Brain microvascular endothelial cell (primary cell): ENCODE measurements at regions not wholly inside any gene's neighbourhood (a gene's known extent, or its start where the extent isn't known, plus 50 kb on each side); places are given as distances from the start of the nearest gene placed in this dataset.

Experiments
- DNase-seq: peaks from one replicate; pipeline ENCODE4 v3.0.0-alpha.2; 2020
- H3K27ac ChIP-seq: fragments of 250-450 bp; sonication (Bioruptor Pico); 2 replicates; pipeline ENCODE4 v1.5.1; 2020; ENCODE audit warnings: mild to moderate bottlenecking, moderate library complexity
- H3K27me3 ChIP-seq: fragments of 250-450 bp; sonication (Bioruptor Pico); replicated peaks from 2 replicates; pipeline ENCODE4 v1.5.1; 2020; ENCODE audit warnings: mild to moderate bottlenecking
- H3K36me3 ChIP-seq: fragments of 250-450 bp; sonication (Bioruptor Pico); replicated peaks from 2 replicates; pipeline ENCODE4 v1.5.1; 2020; ENCODE audit warnings: mild to moderate bottlenecking
- H3K4me3 ChIP-seq: 2 replicates; pipeline ENCODE4 v1.5.1; 2011; ENCODE audit warnings: low read depth, mild to moderate bottlenecking, control low read depth, low read length, moderate library complexity
- in situ Hi-C: cut with HindIII; loops from 2 replicates; pipeline ENCODE4 v1.10.0; 2017; ENCODE audit warnings: low sequenced_read_pairs, low pct_ligation_motif_present
- TF ChIP-seq, protein P1 (sequence below): IDR thresholded peaks from 2 replicates; pipeline ENCODE4 v1.5.1; 2011; ENCODE audit warnings: low read depth, mild to moderate bottlenecking, moderate library complexity, low read length, control low read depth, inconsistent platforms; ENCODE audit errors: missing control alignments

DNA sequence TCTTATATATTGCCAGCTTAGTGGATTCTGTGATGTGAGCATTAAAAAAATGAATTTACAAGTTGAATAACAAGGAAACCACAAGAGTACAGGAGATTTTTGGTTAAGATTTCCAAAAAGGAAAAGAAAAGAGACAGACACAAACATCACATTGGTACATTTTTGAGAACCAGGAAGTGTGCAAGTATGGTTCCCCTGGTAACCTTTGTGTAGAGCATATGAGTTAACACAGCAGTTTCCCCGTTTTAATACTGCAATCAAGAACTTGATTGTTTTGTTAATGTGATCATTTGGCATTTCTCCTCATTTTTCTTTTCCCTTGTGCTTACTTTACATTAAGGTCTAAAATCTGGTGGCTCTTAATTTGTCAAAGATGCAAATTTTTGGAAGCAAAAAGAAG, 490.4 kb upstream of the ATP2B1 start:
- Histone ChIP-seq H3K27ac (no peak overlapping the region), H3K36me3 (no peaks in the 10 kb centered on the region), H3K27me3 (no peaks in the 10 kb centered on the region), H3K4me3 (no peak overlapping the region)
- in situ Hi-C loops = no loop called here
- DNase-seq = no peak
- TF ChIP-seq, protein P1, sequence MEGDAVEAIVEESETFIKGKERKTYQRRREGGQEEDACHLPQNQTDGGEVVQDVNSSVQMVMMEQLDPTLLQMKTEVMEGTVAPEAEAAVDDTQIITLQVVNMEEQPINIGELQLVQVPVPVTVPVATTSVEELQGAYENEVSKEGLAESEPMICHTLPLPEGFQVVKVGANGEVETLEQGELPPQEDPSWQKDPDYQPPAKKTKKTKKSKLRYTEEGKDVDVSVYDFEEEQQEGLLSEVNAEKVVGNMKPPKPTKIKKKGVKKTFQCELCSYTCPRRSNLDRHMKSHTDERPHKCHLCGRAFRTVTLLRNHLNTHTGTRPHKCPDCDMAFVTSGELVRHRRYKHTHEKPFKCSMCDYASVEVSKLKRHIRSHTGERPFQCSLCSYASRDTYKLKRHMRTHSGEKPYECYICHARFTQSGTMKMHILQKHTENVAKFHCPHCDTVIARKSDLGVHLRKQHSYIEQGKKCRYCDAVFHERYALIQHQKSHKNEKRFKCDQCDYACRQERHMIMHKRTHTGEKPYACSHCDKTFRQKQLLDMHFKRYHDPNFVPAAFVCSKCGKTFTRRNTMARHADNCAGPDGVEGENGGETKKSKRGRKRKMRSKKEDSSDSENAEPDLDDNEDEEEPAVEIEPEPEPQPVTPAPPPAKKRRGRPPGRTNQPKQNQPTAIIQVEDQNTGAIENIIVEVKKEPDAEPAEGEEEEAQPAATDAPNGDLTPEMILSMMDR = no peak

DNA sequence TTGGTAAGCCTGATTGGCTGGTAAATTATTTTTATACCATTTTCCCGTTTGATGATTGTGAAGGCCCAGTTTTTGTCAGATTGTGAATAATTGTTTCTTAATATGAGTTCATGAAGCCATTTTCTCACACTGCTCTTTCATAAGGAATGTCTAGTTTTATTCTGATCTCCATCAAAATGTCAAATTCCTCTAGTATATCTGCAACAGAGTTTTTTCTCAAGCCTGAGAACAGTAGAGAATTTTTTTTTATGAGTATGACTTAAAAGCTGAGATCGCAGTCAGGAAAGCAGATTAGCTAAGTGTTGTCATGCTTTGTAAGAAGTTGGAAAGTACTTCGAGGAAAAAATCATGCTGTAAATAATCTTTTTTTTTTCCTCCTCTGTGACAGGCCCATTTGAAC, 484.9 kb upstream of the ATP2B1 start:
- Histone ChIP-seq H3K27me3 (no peaks in the 10 kb centered on the region), H3K27ac (no peak overlapping the region), H3K36me3 (no peaks in the 10 kb centered on the region), H3K4me3 (no peak overlapping the region)
- in situ Hi-C loops = no loop called here
- TF ChIP-seq, protein P1 = no peak
- no peak for DNase-seq

DNA sequence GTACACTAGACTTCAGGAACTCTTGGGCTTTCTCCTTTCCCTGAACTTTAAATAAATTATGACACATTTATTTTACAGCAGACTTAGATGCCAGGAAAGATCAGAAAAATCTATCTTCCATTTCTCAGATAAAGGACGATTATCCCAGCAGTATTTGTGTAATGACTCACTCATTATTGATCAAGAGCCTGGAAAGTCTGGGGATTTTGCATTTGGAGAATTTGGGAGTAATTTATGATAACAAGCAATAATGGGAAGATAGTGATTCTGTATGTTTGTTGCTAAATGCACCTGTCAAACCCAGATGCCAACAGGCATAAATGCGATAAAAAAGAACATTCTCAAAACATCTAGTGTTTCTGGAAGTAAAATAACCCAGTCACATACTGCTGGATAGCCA, 480.2 kb upstream of the ATP2B1 start:
- Histone ChIP-seq H3K27ac (no peak overlapping the region), H3K4me3 (no peak overlapping the region), H3K36me3 (no peaks in the 10 kb centered on the region), H3K27me3 (no peaks in the 10 kb centered on the region)
- TF ChIP-seq, protein P1 = no peak
- DNase-seq = no peak
- in situ Hi-C loops = no loop called here

DNA sequence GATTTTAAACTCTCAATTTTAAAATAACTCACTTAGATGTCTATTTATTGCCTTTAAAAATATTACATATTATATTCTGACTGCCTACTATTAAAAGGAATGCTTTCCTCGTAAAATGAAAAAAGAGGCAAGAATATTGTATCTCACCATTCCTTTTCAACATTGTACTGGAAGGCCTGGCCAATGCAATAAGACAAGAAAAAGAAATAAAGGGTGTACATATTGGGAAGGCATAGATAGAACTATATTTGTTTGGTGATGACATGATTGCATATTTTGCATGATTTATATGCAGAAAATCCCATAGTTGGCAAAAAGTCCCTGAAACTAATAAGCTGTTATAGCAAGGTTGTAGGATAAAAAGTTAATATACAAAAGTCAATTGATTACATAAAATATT, 474.6 kb upstream of the ATP2B1 start:
- in situ Hi-C loops = no loop called here
- Histone ChIP-seq H3K4me3 (no peak overlapping the region), H3K36me3 (no peaks in the 10 kb centered on the region), H3K27me3 (no peaks in the 10 kb centered on the region), H3K27ac (no peak overlapping the region)
- TF ChIP-seq, protein P1 = no peak
- DNase-seq = no peak

DNA sequence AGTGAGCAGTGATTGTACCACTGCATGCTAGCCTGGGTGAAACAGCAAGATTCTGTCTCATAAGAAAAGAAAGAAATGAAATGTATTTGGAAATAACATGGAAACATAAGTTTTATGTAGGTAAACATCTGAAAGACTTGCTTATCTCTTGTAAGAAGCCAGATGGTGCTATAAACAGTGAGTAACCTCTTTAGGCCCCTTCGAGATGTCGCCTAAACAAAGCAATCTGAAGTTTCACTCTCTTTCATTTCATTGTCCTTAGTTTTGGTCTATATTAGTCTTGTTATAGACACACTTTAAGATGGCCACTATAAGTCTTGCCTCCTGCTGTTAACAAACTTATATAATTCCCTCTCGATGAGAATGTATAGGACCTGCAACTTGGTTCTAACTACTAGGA, 472.6 kb upstream of the ATP2B1 start:
- TF ChIP-seq, protein P1 = no peak
- Histone ChIP-seq H3K27ac (no peak overlapping the region), H3K27me3 (no peaks in the 10 kb centered on the region), H3K36me3 (no peaks in the 10 kb centered on the region), H3K4me3 (no peak overlapping the region)
- no peak for DNase-seq
- in situ Hi-C loops = no loop called here

DNA sequence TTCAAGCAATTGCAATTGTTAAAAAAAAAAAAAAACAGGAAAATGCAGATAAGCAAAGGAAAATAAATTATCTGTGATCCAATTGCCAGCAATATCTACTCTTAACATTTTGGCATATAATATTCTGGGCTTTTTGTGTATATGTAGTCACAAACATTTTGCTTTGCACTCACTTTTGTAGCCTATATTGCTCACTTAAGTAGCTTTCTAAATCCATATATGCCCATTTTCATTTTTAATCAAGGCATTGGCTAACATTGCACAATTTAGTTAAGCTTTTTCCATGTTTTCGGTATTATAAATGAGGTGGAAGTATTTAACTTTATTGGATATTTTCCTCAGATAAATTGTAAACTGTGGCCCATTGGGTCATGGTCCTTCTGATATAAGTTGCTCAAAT, 466.3 kb upstream of the ATP2B1 start:
- in situ Hi-C loops = no loop called here
- DNase-seq = no peak
- H3K27me3 ChIP-seq = no peaks in the 10 kb centered on the region
- no peaks in the 10 kb centered on the region for H3K36me3 ChIP-seq
- no peak overlapping the region for H3K27ac ChIP-seq
- TF ChIP-seq, protein P1 = no peak
- no peak overlapping the region for H3K4me3 ChIP-seq
